ENCODE measurements at regions not wholly inside any gene's neighbourhood (a gene's known extent, or its start where the extent isn't known, plus 50 kb on each side); places are given as distances from the start of the nearest gene placed in this dataset.

DNA sequence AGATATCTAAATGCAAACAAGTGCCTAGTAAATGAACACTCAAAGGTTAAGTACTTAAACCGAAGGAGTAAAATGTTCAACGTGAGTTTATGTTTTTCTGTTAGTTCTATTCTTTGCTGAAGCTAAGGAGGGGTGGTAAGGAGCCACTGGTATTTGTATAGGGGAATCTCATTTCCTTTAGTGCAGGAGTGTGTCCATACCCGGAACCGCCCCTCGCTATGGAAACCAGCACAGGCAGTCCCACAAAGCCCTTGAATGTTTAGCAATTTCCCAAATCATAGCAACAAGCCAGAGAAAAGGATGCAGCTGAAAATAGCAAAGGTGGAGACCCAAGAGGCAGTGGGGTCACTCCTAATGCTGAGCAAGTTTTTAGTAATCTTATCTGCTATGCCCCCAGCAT, 78.8 kb upstream of the STK32A start:
- H3K9me3 Mint-ChIP-seq (ENCODE audit: unreplicated experiment) = no peaks in the 10 kb centered on the region
- H3K4me1 Mint-ChIP-seq (ENCODE audit: low read depth, unreplicated experiment) = no peaks in the 10 kb centered on the region
- H3K4me3 Mint-ChIP-seq (ENCODE audit: unreplicated experiment) = no peak overlapping the region
- H3K27me3 Mint-ChIP-seq (ENCODE audit: unreplicated experiment) = no peaks in the 10 kb centered on the region
- H3K27ac Mint-ChIP-seq (ENCODE audit: unreplicated experiment) = no peak overlapping the region
- no peaks in the 10 kb centered on the region for H3K36me3 Mint-ChIP-seq (ENCODE audit: unreplicated experiment)
- no peak for DNase-seq
- TF ChIP-seq, protein P1, sequence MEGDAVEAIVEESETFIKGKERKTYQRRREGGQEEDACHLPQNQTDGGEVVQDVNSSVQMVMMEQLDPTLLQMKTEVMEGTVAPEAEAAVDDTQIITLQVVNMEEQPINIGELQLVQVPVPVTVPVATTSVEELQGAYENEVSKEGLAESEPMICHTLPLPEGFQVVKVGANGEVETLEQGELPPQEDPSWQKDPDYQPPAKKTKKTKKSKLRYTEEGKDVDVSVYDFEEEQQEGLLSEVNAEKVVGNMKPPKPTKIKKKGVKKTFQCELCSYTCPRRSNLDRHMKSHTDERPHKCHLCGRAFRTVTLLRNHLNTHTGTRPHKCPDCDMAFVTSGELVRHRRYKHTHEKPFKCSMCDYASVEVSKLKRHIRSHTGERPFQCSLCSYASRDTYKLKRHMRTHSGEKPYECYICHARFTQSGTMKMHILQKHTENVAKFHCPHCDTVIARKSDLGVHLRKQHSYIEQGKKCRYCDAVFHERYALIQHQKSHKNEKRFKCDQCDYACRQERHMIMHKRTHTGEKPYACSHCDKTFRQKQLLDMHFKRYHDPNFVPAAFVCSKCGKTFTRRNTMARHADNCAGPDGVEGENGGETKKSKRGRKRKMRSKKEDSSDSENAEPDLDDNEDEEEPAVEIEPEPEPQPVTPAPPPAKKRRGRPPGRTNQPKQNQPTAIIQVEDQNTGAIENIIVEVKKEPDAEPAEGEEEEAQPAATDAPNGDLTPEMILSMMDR (IDR thresholded peaks at IDR 0.05; ENCODE audit: partially characterized antibody, unreplicated experiment) = no peak

DNA sequence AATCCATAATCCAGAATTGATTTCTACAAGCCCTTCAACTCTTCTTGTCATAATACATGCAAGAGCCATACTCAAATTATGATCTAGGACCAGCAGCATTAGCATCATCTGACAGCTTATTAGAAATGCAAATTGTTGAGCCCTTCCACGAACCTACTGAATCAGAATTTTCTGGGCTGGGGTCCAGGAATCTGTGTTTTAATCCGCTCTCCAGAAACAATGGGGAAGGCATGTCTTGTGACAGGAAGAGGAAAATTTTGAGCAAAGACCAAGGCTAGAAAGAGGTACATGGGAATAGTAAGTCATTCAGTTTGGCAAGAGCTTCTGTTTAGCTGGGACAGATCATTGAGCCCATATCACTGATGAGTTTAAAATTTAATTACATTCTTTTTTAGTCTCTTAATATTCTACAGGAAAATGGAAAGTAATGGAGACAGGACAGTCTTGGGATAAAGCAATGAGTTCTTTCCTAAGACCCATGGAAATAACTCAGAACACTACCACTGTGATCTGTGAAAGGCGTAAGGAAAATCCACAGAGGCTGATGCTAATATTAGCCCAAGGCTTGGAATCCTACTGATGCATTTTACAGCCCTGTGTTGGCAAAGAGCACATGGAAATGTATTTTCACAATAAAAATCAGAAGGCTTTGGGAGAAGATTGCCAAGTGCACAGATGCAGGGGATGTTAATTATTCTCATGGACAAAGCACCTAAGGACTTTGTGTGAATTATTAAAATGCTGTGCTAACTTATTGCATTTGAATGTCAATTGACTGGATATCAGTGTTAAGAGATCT, 73.7 kb upstream of the STK32A start:
- Mint-ChIP-seq H3K27me3 (ENCODE audit: unreplicated experiment) (no peaks in the 10 kb centered on the region), H3K4me3 (ENCODE audit: unreplicated experiment) (no peak overlapping the region), H3K4me1 (ENCODE audit: low read depth, unreplicated experiment) (no peaks in the 10 kb centered on the region), H3K27ac (ENCODE audit: unreplicated experiment) (no peak overlapping the region), H3K36me3 (ENCODE audit: unreplicated experiment) (no peaks in the 10 kb centered on the region), H3K9me3 (ENCODE audit: unreplicated experiment) (peaks cover 2% of the 10 kb centered on the region)
- DNase-seq = no peak
- TF ChIP-seq, protein P1 (IDR thresholded peaks at IDR 0.05; ENCODE audit: partially characterized antibody, unreplicated experiment) = no peak

DNA sequence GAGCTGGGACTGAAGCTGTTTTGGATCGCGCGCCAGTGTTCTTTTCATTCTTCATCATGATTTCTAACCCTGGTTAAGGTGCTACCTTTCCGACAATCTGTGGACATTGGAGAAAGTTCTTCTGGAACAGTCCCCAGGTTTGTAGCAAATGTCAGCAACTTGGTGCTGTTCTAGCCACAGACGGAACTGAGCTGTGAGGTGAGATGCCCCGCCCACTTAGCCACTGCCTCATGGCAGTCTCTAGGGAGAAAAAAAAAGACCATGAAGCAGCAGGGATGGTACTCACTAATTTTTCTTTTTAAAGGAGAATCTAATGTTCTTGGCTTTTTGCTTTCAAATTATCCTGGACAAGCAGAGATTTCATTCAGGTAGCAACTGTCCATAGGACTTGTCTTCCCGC, 72.1 kb upstream of the STK32A start:
- H3K4me1 Mint-ChIP-seq (ENCODE audit: low read depth, unreplicated experiment) = no peaks in the 10 kb centered on the region
- no peak overlapping the region for H3K4me3 Mint-ChIP-seq (ENCODE audit: unreplicated experiment)
- no peak for DNase-seq
- H3K36me3 Mint-ChIP-seq (ENCODE audit: unreplicated experiment) = no peaks in the 10 kb centered on the region
- no peak overlapping the region for H3K27ac Mint-ChIP-seq (ENCODE audit: unreplicated experiment)
- H3K9me3 Mint-ChIP-seq (ENCODE audit: unreplicated experiment) = peaks cover 2% of the 10 kb centered on the region
- no peaks in the 10 kb centered on the region for H3K27me3 Mint-ChIP-seq (ENCODE audit: unreplicated experiment)
- TF ChIP-seq, protein P1 (IDR thresholded peaks at IDR 0.05; ENCODE audit: partially characterized antibody, unreplicated experiment) = no peak

DNA sequence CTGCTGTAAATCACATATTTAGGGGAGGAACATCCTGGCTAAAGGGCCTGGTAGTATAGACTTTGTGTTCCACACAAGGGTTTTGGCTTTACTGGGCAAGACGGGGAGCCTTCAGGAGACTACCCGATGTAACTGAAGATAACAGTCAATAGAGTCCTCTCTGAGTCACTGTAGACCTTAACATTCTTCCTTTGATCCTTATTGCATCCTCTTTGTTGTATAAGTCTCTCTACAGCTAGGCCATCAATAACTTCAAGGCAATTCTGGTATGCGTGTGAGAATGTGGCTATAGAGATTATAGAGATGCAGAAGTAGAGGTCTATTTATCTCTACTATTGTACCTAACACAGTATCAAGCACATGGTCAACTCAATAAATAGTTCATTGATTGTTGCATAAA, 67.3 kb upstream of the STK32A start:
- no peak overlapping the region for H3K27ac Mint-ChIP-seq (ENCODE audit: unreplicated experiment)

More for the DNA sequence above, 67.3 kb upstream of the STK32A start:
- Mint-ChIP-seq H3K9me3 (ENCODE audit: unreplicated experiment) (peaks cover 2% of the 10 kb centered on the region), H3K27me3 (ENCODE audit: unreplicated experiment) (no peaks in the 10 kb centered on the region), H3K4me3 (ENCODE audit: unreplicated experiment) (no peak overlapping the region), H3K36me3 (ENCODE audit: unreplicated experiment) (no peaks in the 10 kb centered on the region), H3K4me1 (ENCODE audit: low read depth, unreplicated experiment) (no peaks in the 10 kb centered on the region)
- TF ChIP-seq, protein P1 (IDR thresholded peaks at IDR 0.05; ENCODE audit: partially characterized antibody, unreplicated experiment) = no peak
- DNase-seq = no peak
